HepG2 (cell line): ENCODE measurements at regions not wholly inside any gene's neighbourhood (a gene's known extent, or its start where the extent isn't known, plus 50 kb on each side); places are given as distances from the start of the nearest gene placed in this dataset.

Experiments
- ATAC-seq: fragments of 200-7000 bp; cut with Tn5 transposase; 3 replicates; pipeline ENCODE4 v1.9.1; 2020; ENCODE audit warnings: mild to moderate bottlenecking, moderate library complexity
- BruUV-seq: library from RNA; stranded (reverse); fragments of 400-500 nt; replicated peaks from 2 replicates; lab custom pipeline; 2021; lab: Mats Ljungman, UMichigan
- CTCF ChIA-PET: fragments of 300-600 bp; formaldehyde crosslinking; extraction: SDS; loops from one replicate; lab custom pipeline; 2021; ENCODE audit warnings: low total read pairs, inconsistent platforms, low intra/inter-chr PET ratio; lab: Yijun Ruan, JAX
- POLR2A ChIA-PET: fragments of 350-600 bp; sonication (Branson Sonifier 250); formaldehyde crosslinking; loops from one replicate; lab custom pipeline; 2020; ENCODE audit warnings: antibody characterized with exemption, inconsistent platforms; lab: Yijun Ruan, JAX
- DNase-seq: peaks from one replicate; pipeline ENCODE4 v3.0.0-alpha.2; 2015; ENCODE audit warnings: low spot score
- FAIRE-seq: peaks from 3 replicates; lab custom pipeline; 2011; peaks lifted over from hg19 to GRCh38; lab: Jason Lieb, UNC
- H2AFZ ChIP-seq: one replicate; pipeline ENCODE4 v1.6.1; 2011; ENCODE audit warnings: low read length, inconsistent platforms
- H3K27ac ChIP-seq: fragments of 300-600 bp; 3 replicates; pipeline ENCODE4 v1.8.0; 2011; ENCODE audit warnings: mixed run types, mild to moderate bottlenecking, mixed read lengths, low read length, inconsistent platforms; ENCODE audit not compliant: insufficient read depth; ENCODE audit errors: extremely low read length
- H3K27me3 ChIP-seq, 2 experiments: fragments of 200-600 bp in 1 of 2; 2 replicates in 1 of 2; 3 replicates in 1 of 2; pipeline versions ENCODE4 v1.6.0 to v1.8.0; 2011; ENCODE audit warnings: low read length in 2 of 2, mild to moderate bottlenecking in 2 of 2, moderate library complexity in 2 of 2, inconsistent platforms in 1 of 2; ENCODE audit not compliant: insufficient read depth in 2 of 2, control insufficient read depth in 1 of 2
- H3K36me3 ChIP-seq, 2 experiments: fragments of 200-600 bp in 1 of 2; replicated peaks in 1 of 2; 2 replicates in 1 of 2; 3 replicates in 1 of 2; pipeline versions ENCODE4 v1.5.1 to v1.8.0; 2011; ENCODE audit warnings: low read length in 2 of 2, inconsistent platforms in 1 of 2; ENCODE audit not compliant: insufficient read depth in 2 of 2, control insufficient read depth in 1 of 2
- H3K4me1 ChIP-seq: 2 replicates; pipeline ENCODE4 v1.5.1; 2012; ENCODE audit warnings: low read length, inconsistent platforms; ENCODE audit not compliant: insufficient read depth
- H3K4me2 ChIP-seq: 2 replicates; pipeline ENCODE4 v1.6.0; 2011; ENCODE audit warnings: low read depth, low read length, inconsistent platforms
- H3K4me3 ChIP-seq, 3 experiments: fragments of 200-600 bp in 1 of 3; sonication (generic), shearing (Covaris generic) in 1 of 3; replicated peaks in 1 of 3; 2 replicates each; pipeline ENCODE4 v1.5.1; 2011 to 2016; ENCODE audit warnings: low read length in 3 of 3, inconsistent platforms in 2 of 3, low read depth in 2 of 3, mild to moderate bottlenecking in 2 of 3, control low read depth in 1 of 3, mixed read lengths in 1 of 3; ENCODE audit not compliant: insufficient read depth in 1 of 3
- H3K79me2 ChIP-seq: one replicate; pipeline ENCODE4 v1.6.1; 2011; ENCODE audit warnings: low read length, inconsistent platforms; ENCODE audit not compliant: insufficient read depth
- H3K9ac ChIP-seq: 2 replicates; pipeline ENCODE4 v1.6.0; 2011; ENCODE audit warnings: mild to moderate bottlenecking, low read depth, low read length, inconsistent platforms; ENCODE audit not compliant: insufficient read depth
- H3K9me3 ChIP-seq: 2 replicates; pipeline ENCODE4 v1.5.1; 2012; ENCODE audit warnings: mild to moderate bottlenecking, low read length
- H4K20me1 ChIP-seq: 2 replicates; pipeline ENCODE4 v1.6.0; 2011; ENCODE audit warnings: inconsistent platforms, mild to moderate bottlenecking, low read length, moderate library complexity; ENCODE audit not compliant: insufficient read depth
- FOXK1 ChIP-seq: sonication (generic); formaldehyde crosslinking; IDR thresholded peaks from 2 replicates; pipeline ENCODE4 v1.4.0; 2020; ENCODE audit warnings: low read depth, missing genetic modification reagents, borderline replicate concordance
- HDAC6 ChIP-seq: fragments of 200-600 bp; sonication (generic); IDR thresholded peaks from 2 replicates; pipeline ENCODE4 v1.7.0; 2017; ENCODE audit warnings: mild to moderate bottlenecking, antibody characterized with exemption, low read length, low read depth
- PCBP1 ChIP-seq: fragments of 200-400 bp; formaldehyde crosslinking; IDR thresholded peaks from 2 replicates; pipeline ENCODE4 v1.6.1; 2017; ENCODE audit warnings: mild to moderate bottlenecking, low read depth, low read length, borderline replicate concordance
- SNAI1 ChIP-seq: sonication (generic); formaldehyde crosslinking; IDR thresholded peaks from 2 replicates; pipeline ENCODE4 v1.5.0; 2020; ENCODE audit warnings: mild to moderate bottlenecking, missing genetic modification reagents, borderline replicate concordance
- SPEN ChIP-seq: sonication (generic); formaldehyde crosslinking; IDR thresholded peaks from 2 replicates; pipeline ENCODE4 v1.5.1; 2020; ENCODE audit warnings: low read depth, mild to moderate bottlenecking, missing genetic modification reagents
- TCF7 ChIP-seq: sonication (generic); IDR thresholded peaks from 2 replicates; pipeline ENCODE4 v1.6.1; 2016; ENCODE audit warnings: antibody characterized with exemption, low read depth
- ZNF10 ChIP-seq: sonication (generic); formaldehyde crosslinking; IDR thresholded peaks from 2 replicates; pipeline ENCODE4 v1.4.0; 2020; ENCODE audit warnings: mild to moderate bottlenecking, low read depth, missing genetic modification reagents, borderline replicate concordance
- ZNF263 ChIP-seq: sonication (generic); formaldehyde crosslinking; IDR thresholded peaks from 2 replicates; pipeline ENCODE4 v1.4.0; 2020; ENCODE audit warnings: missing genetic modification reagents
- ZNF552 ChIP-seq: sonication (generic); formaldehyde crosslinking; IDR thresholded peaks from 2 replicates; pipeline ENCODE4 v1.9.0; 2022; ENCODE audit warnings: missing genetic modification reagents, mild to moderate bottlenecking, borderline replicate concordance
- ZNF749 ChIP-seq: sonication (generic); formaldehyde crosslinking; IDR thresholded peaks from 2 replicates; pipeline ENCODE4 v1.8.0; 2022; ENCODE audit warnings: mild to moderate bottlenecking, missing genetic modification reagents, moderate library complexity, borderline replicate concordance
- ZSCAN30 ChIP-seq: sonication (generic); formaldehyde crosslinking; IDR thresholded peaks from 2 replicates; pipeline ENCODE4 v1.5.0; 2020; ENCODE audit warnings: mild to moderate bottlenecking, missing genetic modification reagents
- WGBS: methylation state at CpG from one replicate; pipeline ENCODE4 v1.1.6; 2017; ENCODE audit warnings: low lambda C conversion rate; 5-methylcytosine and 5-hydroxymethylcytosine counted together
- in situ Hi-C: cut with HindIII; loops from 2 replicates; pipeline ENCODE4 v1.10.0; 2017; ENCODE audit warnings: low pct_unique_long_range_greater_than_20kb; ENCODE audit not compliant: extremely low pct_ligation_motif_present
- intact Hi-C: fragments of 100-400 bp; cut with micrococcal nuclease; formaldehyde crosslinking; loops from one replicate; pipeline ENCODE4 v1.10.0; 2022; ENCODE audit not compliant: unreplicated experiment
- TF ChIP-seq, protein P1 (sequence below): IDR thresholded peaks from 2 replicates; pipeline ENCODE4 v1.6.1; 2016; ENCODE audit warnings: missing compliant biosample characterization, missing genetic modification reagents, borderline replicate concordance
- TF ChIP-seq, protein P2 (sequence below): sonication (generic); formaldehyde crosslinking; IDR thresholded peaks from 2 replicates; pipeline ENCODE4 v1.4.0; 2020; ENCODE audit warnings: missing genetic modification reagents

DNA sequence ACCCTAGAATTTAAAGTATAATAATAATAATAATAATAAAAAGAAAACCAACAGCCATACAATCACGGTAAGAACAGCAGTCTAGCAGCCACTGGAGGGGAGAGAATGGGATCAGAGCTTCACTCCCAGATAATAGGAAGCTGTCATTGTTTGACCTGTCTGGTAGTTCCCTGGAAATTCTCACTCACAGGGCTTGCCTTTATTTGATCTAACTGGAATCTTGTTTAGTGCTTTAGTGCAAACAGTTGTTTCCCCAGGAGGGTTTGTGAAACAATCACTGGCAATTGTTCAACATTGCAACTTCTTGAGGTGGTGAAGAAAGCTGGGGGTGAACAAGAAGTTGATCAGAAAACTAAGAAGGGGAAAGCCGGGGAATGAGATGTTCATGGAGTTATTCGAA is 68.7 kb upstream of the PTCSC3 start:
- Histone ChIP-seq H3K4me3 (no peak overlapping the region), H4K20me1 (no peaks in the 10 kb centered on the region), H3K4me2 (no peak overlapping the region), H3K9me3 (no peaks in the 10 kb centered on the region), H3K9ac (no peak overlapping the region), H3K79me2 (no peaks in the 10 kb centered on the region), H3K27me3 (peaks cover 0 to 6% of the 10 kb centered on the region in 2 experiments; a peak in 1 of 5 replicates), H3K36me3 (no peaks in the 10 kb centered on the region), H2AFZ (no peak overlapping the region), H3K4me1 (no peaks in the 10 kb centered on the region), H3K27ac (no peak overlapping the region)
- ChIA-PET CTCF (no interaction called here), POLR2A (no interaction called here)
- FAIRE-seq (no peak), ATAC-seq (no peak), DNase-seq (no peak)
- in situ Hi-C loops (no loop called here), intact Hi-C loops (no loop called here)
- WGBS = 15% methylated on average over 3 of the region's 3 CpGs
- no TSS peak for BruUV-seq
- TF ChIP-seq HDAC6 (no peak), ZNF749 (CRISPR knock-in tag) (no peak), ZNF263 (CRISPR knock-in tag) (no peak), FOXK1 (no peak), SNAI1 (CRISPR knock-in tag) (no peak), ZNF552 (CRISPR knock-in tag) (no peak), PCBP1 (no peak)
- TF ChIP-seq, protein P1, sequence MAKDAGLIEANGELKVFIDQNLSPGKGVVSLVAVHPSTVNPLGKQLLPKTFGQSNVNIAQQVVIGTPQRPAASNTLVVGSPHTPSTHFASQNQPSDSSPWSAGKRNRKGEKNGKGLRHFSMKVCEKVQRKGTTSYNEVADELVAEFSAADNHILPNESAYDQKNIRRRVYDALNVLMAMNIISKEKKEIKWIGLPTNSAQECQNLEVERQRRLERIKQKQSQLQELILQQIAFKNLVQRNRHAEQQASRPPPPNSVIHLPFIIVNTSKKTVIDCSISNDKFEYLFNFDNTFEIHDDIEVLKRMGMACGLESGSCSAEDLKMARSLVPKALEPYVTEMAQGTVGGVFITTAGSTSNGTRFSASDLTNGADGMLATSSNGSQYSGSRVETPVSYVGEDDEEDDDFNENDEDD (CRISPR knock-in tag) = no peak
- TF ChIP-seq, all 625 proteins: peak for 0

DNA sequence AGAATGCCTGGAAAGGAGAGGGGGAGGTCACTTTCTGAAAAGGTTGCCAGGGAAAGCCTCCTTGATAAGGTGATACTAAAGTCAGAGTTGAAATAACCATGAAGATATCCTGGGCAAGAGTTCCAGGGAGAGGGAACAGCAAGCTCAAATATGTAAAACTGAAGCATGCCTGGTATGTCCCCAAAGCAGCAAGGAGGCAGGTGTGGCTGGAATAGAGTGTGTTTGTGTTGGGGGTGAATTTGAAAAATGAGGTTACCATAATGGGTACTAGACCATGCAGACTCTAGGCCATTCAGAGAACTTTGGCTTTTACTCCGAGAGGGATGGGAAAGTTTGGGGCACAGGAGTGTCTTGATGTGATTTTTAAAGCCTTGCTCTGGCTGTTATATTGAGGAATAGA is 66.7 kb upstream of the PTCSC3 start:
- intact Hi-C loops (no loop called here), in situ Hi-C loops (no loop called here)
- Histone ChIP-seq H3K36me3 (no peaks in the 10 kb centered on the region), H3K9ac (no peak overlapping the region), H3K27me3 (peaks cover 0 to 12% of the 10 kb centered on the region in 2 experiments; a peak in 3 of 5 replicates), H2AFZ (no peak overlapping the region), H3K4me2 (no peak overlapping the region), H3K4me3 (no peak overlapping the region), H3K4me1 (no peaks in the 10 kb centered on the region), H3K27ac (no peak overlapping the region), H4K20me1 (no peaks in the 10 kb centered on the region), H3K79me2 (no peaks in the 10 kb centered on the region), H3K9me3 (no peaks in the 10 kb centered on the region)
- no peak for FAIRE-seq
- ATAC-seq = no peak
- POLR2A ChIA-PET = no interaction called here
- CTCF ChIA-PET = no interaction called here
- TF ChIP-seq, protein P2, sequence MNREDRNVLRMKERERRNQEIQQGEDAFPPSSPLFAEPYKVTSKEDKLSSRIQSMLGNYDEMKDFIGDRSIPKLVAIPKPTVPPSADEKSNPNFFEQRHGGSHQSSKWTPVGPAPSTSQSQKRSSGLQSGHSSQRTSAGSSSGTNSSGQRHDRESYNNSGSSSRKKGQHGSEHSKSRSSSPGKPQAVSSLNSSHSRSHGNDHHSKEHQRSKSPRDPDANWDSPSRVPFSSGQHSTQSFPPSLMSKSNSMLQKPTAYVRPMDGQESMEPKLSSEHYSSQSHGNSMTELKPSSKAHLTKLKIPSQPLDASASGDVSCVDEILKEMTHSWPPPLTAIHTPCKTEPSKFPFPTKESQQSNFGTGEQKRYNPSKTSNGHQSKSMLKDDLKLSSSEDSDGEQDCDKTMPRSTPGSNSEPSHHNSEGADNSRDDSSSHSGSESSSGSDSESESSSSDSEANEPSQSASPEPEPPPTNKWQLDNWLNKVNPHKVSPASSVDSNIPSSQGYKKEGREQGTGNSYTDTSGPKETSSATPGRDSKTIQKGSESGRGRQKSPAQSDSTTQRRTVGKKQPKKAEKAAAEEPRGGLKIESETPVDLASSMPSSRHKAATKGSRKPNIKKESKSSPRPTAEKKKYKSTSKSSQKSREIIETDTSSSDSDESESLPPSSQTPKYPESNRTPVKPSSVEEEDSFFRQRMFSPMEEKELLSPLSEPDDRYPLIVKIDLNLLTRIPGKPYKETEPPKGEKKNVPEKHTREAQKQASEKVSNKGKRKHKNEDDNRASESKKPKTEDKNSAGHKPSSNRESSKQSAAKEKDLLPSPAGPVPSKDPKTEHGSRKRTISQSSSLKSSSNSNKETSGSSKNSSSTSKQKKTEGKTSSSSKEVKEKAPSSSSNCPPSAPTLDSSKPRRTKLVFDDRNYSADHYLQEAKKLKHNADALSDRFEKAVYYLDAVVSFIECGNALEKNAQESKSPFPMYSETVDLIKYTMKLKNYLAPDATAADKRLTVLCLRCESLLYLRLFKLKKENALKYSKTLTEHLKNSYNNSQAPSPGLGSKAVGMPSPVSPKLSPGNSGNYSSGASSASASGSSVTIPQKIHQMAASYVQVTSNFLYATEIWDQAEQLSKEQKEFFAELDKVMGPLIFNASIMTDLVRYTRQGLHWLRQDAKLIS (CRISPR knock-in tag) = no peak
- TF ChIP-seq ZNF10 (CRISPR knock-in tag) (no peak), HDAC6 (no peak), SPEN (CRISPR knock-in tag) (no peak), TCF7 (no peak), ZSCAN30 (no peak)
- WGBS = 0% methylated on average over 1 of the region's 1 CpG
- BruUV-seq = no TSS peak
- no peak for DNase-seq
